HG03439 (cell line): ENCODE measurements at regions not wholly inside any gene's neighbourhood (a gene's known extent, or its start where the extent isn't known, plus 50 kb on each side); places are given as distances from the start of the nearest gene placed in this dataset.
A peak's percentile ranks its signal among the peaks of the same experiment; 100 is the strongest.
"Not testable (repeated sequence)": the region's sequence is repeated elsewhere in the genome, so short reads cannot be mapped to it uniquely, and the experiment has no call there.

Source experiments
- ATAC-seq: cut with Tn5 transposase; IDR thresholded peaks from one replicate; pipeline ENCODE4 v1.9.1; 2021; ENCODE audit warnings: mild to moderate bottlenecking, moderate library complexity; ENCODE audit not compliant: unreplicated experiment

- no peak for ATAC-seq
These were observed 53.5 kb upstream of the EPB41L4A start for GRCh38 chr5:112472614-112473013.

GRCh38 chr5:112473989-112474388, 54.9 kb upstream of the EPB41L4A start:
- no peak for ATAC-seq

GRCh38 chr5:112475747-112476365, 56.8 kb upstream of the EPB41L4A start:
- ATAC-seq, result no peak

GRCh38 chr5:112479418-112479817, 60.3 kb upstream of the EPB41L4A start:
- peak; percentile 49 for ATAC-seq

GRCh38 chr5:112480501-112480900, 61.4 kb upstream of the EPB41L4A start:
- ATAC-seq, result no peak

- ATAC-seq, result no peak
These were observed 64.6 kb upstream of the EPB41L4A start for GRCh38 chr5:112483704-112484103.

- no peak for ATAC-seq
These were observed 66.9 kb upstream of the EPB41L4A start for GRCh38 chr5:112485934-112486355.

GRCh38 chr5:112491257-112491656, 72.2 kb upstream of the EPB41L4A start:
- ATAC-seq, result no peak

GRCh38 chr5:112492291-112492690, 73.2 kb upstream of the EPB41L4A start:
- peak; percentile 100 for ATAC-seq

- ATAC-seq, result not testable (repeated sequence)
These were observed 84.8 kb upstream of the EPB41L4A start for GRCh38 chr5:112503749-112504501.

- ATAC-seq, result not testable (repeated sequence)
These were observed 90.0 kb upstream of the EPB41L4A start for GRCh38 chr5:112509097-112509496.

GRCh38 chr5:112511920-112512319, 92.8 kb upstream of the EPB41L4A start:
- no peak for ATAC-seq

GRCh38 chr5:112512901-112513300, 93.8 kb upstream of the EPB41L4A start:
- ATAC-seq, result no peak

GRCh38 chr5:112514111-112514510, 95.0 kb upstream of the EPB41L4A start:
- ATAC-seq, result no peak

- not testable (repeated sequence) for ATAC-seq
These were observed 101.4 kb upstream of the EPB41L4A start for GRCh38 chr5:112520474-112520873.

GRCh38 chr5:112522891-112523673, 104.0 kb upstream of the EPB41L4A start:
- peak; percentile 55 for ATAC-seq

GRCh38 chr5:112523674-112524263, 104.7 kb upstream of the EPB41L4A start:
- peak; percentile 72 for ATAC-seq

GRCh38 chr5:112525217-112525616, 106.1 kb upstream of the EPB41L4A start:
- no peak for ATAC-seq

GRCh38 chr5:112528928-112529327, 109.9 kb upstream of the EPB41L4A start:
- no peak for ATAC-seq

GRCh38 chr5:112529525-112529924, 110.4 kb upstream of the EPB41L4A start:
- no peak for ATAC-seq

- ATAC-seq, result no peak
These were observed 113.7 kb upstream of the EPB41L4A start for GRCh38 chr5:112532654-112533360.
